ENCODE measurements at regions not wholly inside any gene's neighbourhood (a gene's known extent, or its start where the extent isn't known, plus 50 kb on each side); places are given as distances from the start of the nearest gene placed in this dataset.

- H3K9me3 ChIP-seq (ENCODE audit: control insufficient read depth, low read length), result no peaks in the 10 kb centered on the region
- peaks cover 3% of the 10 kb centered on the region for H3K27me3 ChIP-seq (ENCODE audit: control insufficient read depth, insufficient read depth, low read length)
- no peak overlapping the region for H3K27ac ChIP-seq
- no peak overlapping the region for H3K9ac ChIP-seq
- H2AFZ ChIP-seq, result no peak overlapping the region
- no peaks in the 10 kb centered on the region for H3K4me1 ChIP-seq
- H3K79me2 ChIP-seq, result no peaks in the 10 kb centered on the region
- H3K4me3 ChIP-seq (ENCODE audit: low read depth, low read length), result no peak overlapping the region
- TF ChIP-seq CTCF (IDR thresholded peaks at IDR 0.05), result no peak
- no peaks in the 10 kb centered on the region for H3K36me3 ChIP-seq (ENCODE audit: control insufficient read depth, insufficient read depth, low read length)
- H3K4me2 ChIP-seq (ENCODE audit: low read length), result no peak overlapping the region
Measured at GRCh38 chr1:232146514-232146913, 483.4 kb downstream of the SIPA1L2 start.

GRCh38 chr1:232145768-232146167, 484.2 kb downstream of the SIPA1L2 start:
- H3K4me1 ChIP-seq, result no peaks in the 10 kb centered on the region
- no peak overlapping the region for H3K4me2 ChIP-seq (ENCODE audit: low read length)
- H3K36me3 ChIP-seq (ENCODE audit: control insufficient read depth, insufficient read depth, low read length), result no peaks in the 10 kb centered on the region
- H3K9ac ChIP-seq, result no peak overlapping the region
- peaks cover 3% of the 10 kb centered on the region for H3K27me3 ChIP-seq (ENCODE audit: control insufficient read depth, insufficient read depth, low read length)
- no peaks in the 10 kb centered on the region for H3K9me3 ChIP-seq (ENCODE audit: control insufficient read depth, low read length)
- no peak overlapping the region for H3K27ac ChIP-seq
- no peak overlapping the region for H3K4me3 ChIP-seq (ENCODE audit: low read depth, low read length)
- H3K79me2 ChIP-seq, result no peaks in the 10 kb centered on the region
- TF ChIP-seq CTCF (IDR thresholded peaks at IDR 0.05), result no peak
- H2AFZ ChIP-seq, result no peak overlapping the region

- H3K36me3 ChIP-seq (ENCODE audit: control insufficient read depth, insufficient read depth, low read length), result no peaks in the 10 kb centered on the region
- no peak overlapping the region for H2AFZ ChIP-seq
- no peaks in the 10 kb centered on the region for H3K79me2 ChIP-seq
- no peak for TF ChIP-seq CTCF (IDR thresholded peaks at IDR 0.05)
- H3K9me3 ChIP-seq (ENCODE audit: control insufficient read depth, low read length), result no peaks in the 10 kb centered on the region
- no peak overlapping the region for H3K4me2 ChIP-seq (ENCODE audit: low read length)
- no peak overlapping the region for H3K9ac ChIP-seq
- H3K4me3 ChIP-seq (ENCODE audit: low read depth, low read length), result no peak overlapping the region
- H3K27ac ChIP-seq, result no peak overlapping the region
- H3K27me3 ChIP-seq (ENCODE audit: control insufficient read depth, insufficient read depth, low read length), result peaks cover 3% of the 10 kb centered on the region
- H3K4me1 ChIP-seq, result no peaks in the 10 kb centered on the region
Measured at GRCh38 chr1:232144696-232145230, 485.2 kb downstream of the SIPA1L2 start.

- H3K27me3 ChIP-seq (ENCODE audit: control insufficient read depth, insufficient read depth, low read length), result peaks cover 3% of the 10 kb centered on the region
- no peak overlapping the region for H3K27ac ChIP-seq
- H3K4me3 ChIP-seq (ENCODE audit: low read depth, low read length), result no peak overlapping the region
- H3K9me3 ChIP-seq (ENCODE audit: control insufficient read depth, low read length), result no peaks in the 10 kb centered on the region
- H3K9ac ChIP-seq, result no peak overlapping the region
- H2AFZ ChIP-seq, result no peak overlapping the region
- H3K4me2 ChIP-seq (ENCODE audit: low read length), result no peak overlapping the region
- TF ChIP-seq CTCF (IDR thresholded peaks at IDR 0.05), result no peak
- no peaks in the 10 kb centered on the region for H3K79me2 ChIP-seq
- no peaks in the 10 kb centered on the region for H3K36me3 ChIP-seq (ENCODE audit: control insufficient read depth, insufficient read depth, low read length)
- no peaks in the 10 kb centered on the region for H3K4me1 ChIP-seq
Measured at GRCh38 chr1:232143315-232143886, 486.5 kb downstream of the SIPA1L2 start.
